HL-60 (cell line): ENCODE measurements at regions not wholly inside any gene's neighbourhood (a gene's known extent, or its start where the extent isn't known, plus 50 kb on each side); places are given as distances from the start of the nearest gene placed in this dataset.

Experiments
- GABPA ChIP-seq: IDR thresholded peaks from 2 replicates; pipeline ENCODE4 v1.6.1; 2012; ENCODE audit warnings: low read depth
- TF ChIP-seq, protein P1 (sequence below): IDR thresholded peaks from one replicate; pipeline ENCODE4 v1.5.1; 2011; ENCODE audit warnings: low read length, control low read depth, inconsistent platforms; ENCODE audit not compliant: insufficient read depth

DNA sequence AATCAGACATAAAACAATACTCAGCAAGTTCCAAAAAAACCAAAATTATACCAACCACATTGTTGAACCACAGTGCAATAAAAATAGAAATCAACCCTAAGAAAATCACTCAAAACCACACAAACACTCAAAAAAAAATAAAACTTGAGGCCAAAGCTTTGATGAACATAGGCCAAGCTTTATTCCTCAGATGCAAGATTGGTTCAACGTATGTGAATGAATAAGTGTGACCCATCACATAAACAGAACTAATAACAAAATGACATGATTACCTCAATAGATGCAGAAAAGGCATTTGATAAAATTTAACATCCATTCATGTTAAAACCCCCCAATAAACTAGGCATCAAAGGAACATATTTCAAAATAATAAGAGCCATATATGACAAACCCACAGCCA lies 506.1 kb upstream of the FZD8 start:
- TF ChIP-seq, protein P1, sequence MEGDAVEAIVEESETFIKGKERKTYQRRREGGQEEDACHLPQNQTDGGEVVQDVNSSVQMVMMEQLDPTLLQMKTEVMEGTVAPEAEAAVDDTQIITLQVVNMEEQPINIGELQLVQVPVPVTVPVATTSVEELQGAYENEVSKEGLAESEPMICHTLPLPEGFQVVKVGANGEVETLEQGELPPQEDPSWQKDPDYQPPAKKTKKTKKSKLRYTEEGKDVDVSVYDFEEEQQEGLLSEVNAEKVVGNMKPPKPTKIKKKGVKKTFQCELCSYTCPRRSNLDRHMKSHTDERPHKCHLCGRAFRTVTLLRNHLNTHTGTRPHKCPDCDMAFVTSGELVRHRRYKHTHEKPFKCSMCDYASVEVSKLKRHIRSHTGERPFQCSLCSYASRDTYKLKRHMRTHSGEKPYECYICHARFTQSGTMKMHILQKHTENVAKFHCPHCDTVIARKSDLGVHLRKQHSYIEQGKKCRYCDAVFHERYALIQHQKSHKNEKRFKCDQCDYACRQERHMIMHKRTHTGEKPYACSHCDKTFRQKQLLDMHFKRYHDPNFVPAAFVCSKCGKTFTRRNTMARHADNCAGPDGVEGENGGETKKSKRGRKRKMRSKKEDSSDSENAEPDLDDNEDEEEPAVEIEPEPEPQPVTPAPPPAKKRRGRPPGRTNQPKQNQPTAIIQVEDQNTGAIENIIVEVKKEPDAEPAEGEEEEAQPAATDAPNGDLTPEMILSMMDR, result no peak
- no peak for TF ChIP-seq GABPA
